OCI-LY7 (cell line): ENCODE measurements at regions not wholly inside any gene's neighbourhood (a gene's known extent, or its start where the extent isn't known, plus 50 kb on each side); places are given as distances from the start of the nearest gene placed in this dataset.
A peak's percentile ranks its signal among the peaks of the same experiment; 100 is the strongest.

ENCODE experiments used
- BruUV-seq: library from RNA; stranded (reverse); fragments of 400-500 nt; replicated peaks from 2 replicates; lab custom pipeline; 2021; lab: Mats Ljungman, UMichigan
- CTCF ChIA-PET: fragments of 300-600 bp; sonication (Branson Sonifier 250); formaldehyde crosslinking; loops from one replicate; lab custom pipeline; 2022; ENCODE audit warnings: antibody characterized with exemption; ENCODE audit not compliant: unreplicated experiment; lab: Charles Lee
- POLR2A ChIA-PET: fragments of 300-600 bp; sonication (Branson Sonifier 250); formaldehyde crosslinking; loops from one replicate; lab custom pipeline; 2022; ENCODE audit warnings: antibody characterized with exemption; lab: Charles Lee
- DNase-seq: peaks from one replicate; pipeline ENCODE4 v3.0.0-alpha.2; 2015; ENCODE audit warnings: low spot score
- H2AFZ ChIP-seq: fragments of 200-600 bp; sonication (generic), shearing (Covaris generic); 2 replicates; pipeline ENCODE4 v1.6.1; 2014; ENCODE audit warnings: mild to moderate bottlenecking, antibody characterized with exemption, low read length, moderate library complexity
- H3K27ac ChIP-seq: fragments of 200-600 bp; sonication (generic); 2 replicates; pipeline ENCODE4 v1.5.1; 2014; ENCODE audit warnings: mixed run types, low read depth, mild to moderate bottlenecking, moderate library complexity, low read length, inconsistent platforms; ENCODE audit not compliant: poor library complexity, severe bottlenecking
- H3K36me3 ChIP-seq: fragments of 200-600 bp; sonication (generic); 2 replicates; pipeline ENCODE4 v1.6.1; 2014; ENCODE audit warnings: mild to moderate bottlenecking, antibody characterized with exemption, low read length, moderate library complexity, mixed read lengths; ENCODE audit not compliant: insufficient read depth
- H3K4me1 ChIP-seq: fragments of 200-600 bp; sonication (generic); 2 replicates; pipeline ENCODE4 v1.5.1; 2014; ENCODE audit warnings: mild to moderate bottlenecking, low read length; ENCODE audit not compliant: insufficient read depth, poor library complexity, severe bottlenecking
- H3K4me2 ChIP-seq: fragments of 200-600 bp; sonication (generic); 2 replicates; pipeline ENCODE4 v1.6.1; 2014; ENCODE audit warnings: mild to moderate bottlenecking, low read length
- H3K4me3 ChIP-seq: fragments of 200-600 bp; sonication (generic); 2 replicates; pipeline ENCODE4 v1.5.1; 2014; ENCODE audit warnings: mild to moderate bottlenecking, low read depth, low read length; ENCODE audit not compliant: poor library complexity, severe bottlenecking
- H3K79me2 ChIP-seq: fragments of 200-600 bp; sonication (generic); 2 replicates; pipeline ENCODE4 v1.6.1; 2016; ENCODE audit warnings: low read depth, mild to moderate bottlenecking, low read length, moderate library complexity, mixed read lengths; ENCODE audit not compliant: insufficient read depth
- H3K9me2 ChIP-seq: fragments of 200-600 bp; sonication (generic); 2 replicates; pipeline ENCODE4 v1.6.1; 2016; ENCODE audit warnings: mild to moderate bottlenecking, low read length, mixed read lengths; ENCODE audit not compliant: insufficient read depth
- H3K9me3 ChIP-seq: fragments of 200-600 bp; sonication (generic); 2 replicates; pipeline ENCODE4 v1.6.1; 2014; ENCODE audit warnings: mild to moderate bottlenecking, mixed run types, low read length, mixed read lengths
- H4K20me1 ChIP-seq: fragments of 200-600 bp; sonication (generic); 2 replicates; pipeline ENCODE4 v1.6.1; 2014; ENCODE audit warnings: mild to moderate bottlenecking, antibody characterized with exemption, low read length, moderate library complexity, mixed read lengths; ENCODE audit not compliant: insufficient read depth
- CTCF ChIP-seq: fragments of 200-600 bp; sonication (generic); conservative IDR thresholded peaks from 2 replicates; pipeline ENCODE4 v1.5.1; 2014; ENCODE audit warnings: mild to moderate bottlenecking, antibody characterized with exemption, low read length, moderate library complexity, mixed read lengths
- EZH2phosphoT487 ChIP-seq: fragments of 200-600 bp; sonication (generic); IDR thresholded peaks from 2 replicates; pipeline ENCODE4 v1.6.1; 2018; ENCODE audit warnings: low read depth, borderline replicate concordance, mild to moderate bottlenecking, mixed run types, antibody characterized with exemption, low read length, moderate library complexity, mixed read lengths
- intact Hi-C: fragments of 100-400 bp; cut with micrococcal nuclease; formaldehyde crosslinking; loops from one replicate; pipeline ENCODE4 v1.10.0; 2022; ENCODE audit not compliant: unreplicated experiment

- no peak for TF ChIP-seq CTCF
- no peak for TF ChIP-seq EZH2phosphoT487
- Histone ChIP-seq H4K20me1 (no peaks in the 10 kb centered on the region), H3K27ac (no peak overlapping the region), H3K4me2 (no peak overlapping the region), H3K36me3 (no peaks in the 10 kb centered on the region), H3K4me3 (no peak overlapping the region), H3K9me2 (no peaks in the 10 kb centered on the region), H2AFZ (no peak overlapping the region), H3K79me2 (no peaks in the 10 kb centered on the region), H3K4me1 (peaks cover under 1% of the 10 kb centered on the region), H3K9me3 (no peaks in the 10 kb centered on the region)
- ChIA-PET CTCF (no interaction called here), POLR2A (no interaction called here)
- DNase-seq: no peak
- intact Hi-C loops: no loop called here
- no TSS peak for BruUV-seq
These were observed 65.6 kb upstream of the C1orf174 start for GRCh38 chr1:3965693-3966092.

GRCh38 chr1:3968851-3969250 lies 68.8 kb upstream of the C1orf174 start:
- no peak overlapping the region for H3K27ac ChIP-seq
- TF ChIP-seq CTCF (no peak), EZH2phosphoT487 (no peak)
- H3K4me3 ChIP-seq: no peak overlapping the region
- no peaks in the 10 kb centered on the region for H3K9me2 ChIP-seq
- no TSS peak for BruUV-seq
- no peaks in the 10 kb centered on the region for H3K79me2 ChIP-seq
- no peaks in the 10 kb centered on the region for H3K36me3 ChIP-seq
- CTCF ChIA-PET: interaction anchor here (0.6 kb wide), 1 partner anchor 319 kb away, joined by 3 read pairs; the partner anchor contains the start of gene WRAP73
- no peak overlapping the region for H2AFZ ChIP-seq
- peak; percentile 27 for DNase-seq
- H4K20me1 ChIP-seq: no peaks in the 10 kb centered on the region
- H3K9me3 ChIP-seq: no peaks in the 10 kb centered on the region
- POLR2A ChIA-PET: no interaction called here
- H3K4me1 ChIP-seq: peaks cover 16% of the 10 kb centered on the region
- intact Hi-C loops: no loop called here
- H3K4me2 ChIP-seq: no peak overlapping the region

- H3K79me2 ChIP-seq: no peaks in the 10 kb centered on the region
These were observed 71.9 kb upstream of the C1orf174 start for GRCh38 chr1:3971981-3972380.

More at GRCh38 chr1:3971981-3972380, 71.9 kb upstream of the C1orf174 start:
- no peaks in the 10 kb centered on the region for H4K20me1 ChIP-seq
- no peaks in the 10 kb centered on the region for H3K9me3 ChIP-seq
- TF ChIP-seq EZH2phosphoT487: no peak
- no peak for TF ChIP-seq CTCF
- H2AFZ ChIP-seq: no peak overlapping the region
- no peak for DNase-seq
- CTCF ChIA-PET: no interaction called here
- no peak overlapping the region for H3K27ac ChIP-seq
- intact Hi-C loops: no loop called here
- H3K4me3 ChIP-seq: no peak overlapping the region
- POLR2A ChIA-PET: interaction anchor here (1.0 kb wide), 1 partner anchor 46 kb away, joined by 3 read pairs; no protein-coding TSS in a partner anchor
- no peaks in the 10 kb centered on the region for H3K36me3 ChIP-seq
- no TSS peak for BruUV-seq
- H3K4me2 ChIP-seq: peak overlapping the region; percentile 4; the same call in 1 of the 2 replicates
- H3K9me2 ChIP-seq: no peaks in the 10 kb centered on the region
- H3K4me1 ChIP-seq: peaks cover 16% of the 10 kb centered on the region
